ENCODE measurements at regions not wholly inside any gene's neighbourhood (a gene's known extent, or its start where the extent isn't known, plus 50 kb on each side); places are given as distances from the start of the nearest gene placed in this dataset.
"Not testable (repeated sequence)": the region's sequence is repeated elsewhere in the genome, so short reads cannot be mapped to it uniquely, and the experiment has no call there.

DNA sequence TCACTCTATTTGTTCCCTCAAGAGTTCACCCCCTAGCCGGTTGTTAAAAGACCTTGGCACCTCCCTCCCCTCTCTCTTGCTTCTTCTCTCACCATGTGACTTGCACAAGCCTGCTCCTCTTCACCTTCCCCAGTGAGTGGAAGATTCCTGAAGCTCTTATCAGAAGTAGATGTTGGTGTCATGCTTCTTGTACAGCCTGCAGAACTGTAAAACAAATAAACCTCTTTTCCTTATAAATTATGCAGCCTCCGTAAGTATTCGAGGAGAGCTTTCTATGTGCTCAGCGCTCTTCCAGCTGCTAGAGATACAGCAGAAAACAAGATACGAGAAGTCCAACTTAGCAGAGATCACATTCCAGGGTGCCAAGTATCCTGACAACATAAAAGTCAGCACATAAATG lies 147.0 kb upstream of the RUNX1 start:
- no peak for ATAC-seq
- Mint-ChIP-seq H3K36me3 (peaks cover 7% of the 10 kb centered on the region), H3K4me1 (peaks cover 32% of the 10 kb centered on the region), H3K4me3 (no peak overlapping the region), H3K27me3 (no peaks in the 10 kb centered on the region), H3K9me3 (peaks cover 18% of the 10 kb centered on the region), H3K27ac (peak overlapping the region; percentile 57)

DNA sequence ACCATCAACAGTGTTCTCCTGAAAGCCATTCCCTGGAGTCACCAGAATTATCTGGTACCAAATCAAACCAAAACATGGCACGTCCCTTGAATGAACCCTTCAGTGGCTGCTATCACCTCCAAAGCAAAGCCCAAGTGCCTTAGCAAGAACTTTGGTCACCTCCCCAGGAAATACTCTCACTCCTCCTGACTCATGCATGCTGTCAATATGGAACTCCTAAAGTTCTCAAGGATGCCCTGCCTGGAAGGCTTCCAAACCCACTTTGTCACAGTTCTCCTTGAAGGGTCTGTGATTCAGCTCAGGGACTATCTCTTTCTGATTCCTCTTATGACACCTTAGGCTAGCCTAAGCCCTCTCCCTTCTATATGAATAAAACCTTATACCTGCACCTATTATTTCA lies 146.1 kb upstream of the RUNX1 start:
- no peaks in the 10 kb centered on the region for H3K27me3 Mint-ChIP-seq
- peaks cover 7% of the 10 kb centered on the region for H3K36me3 Mint-ChIP-seq
- H3K4me3 Mint-ChIP-seq, result no peak overlapping the region
- peak overlapping the region; percentile 35 for H3K27ac Mint-ChIP-seq
- peaks cover 41% of the 10 kb centered on the region for H3K4me1 Mint-ChIP-seq
- no peak for ATAC-seq
- peaks cover 18% of the 10 kb centered on the region for H3K9me3 Mint-ChIP-seq

DNA sequence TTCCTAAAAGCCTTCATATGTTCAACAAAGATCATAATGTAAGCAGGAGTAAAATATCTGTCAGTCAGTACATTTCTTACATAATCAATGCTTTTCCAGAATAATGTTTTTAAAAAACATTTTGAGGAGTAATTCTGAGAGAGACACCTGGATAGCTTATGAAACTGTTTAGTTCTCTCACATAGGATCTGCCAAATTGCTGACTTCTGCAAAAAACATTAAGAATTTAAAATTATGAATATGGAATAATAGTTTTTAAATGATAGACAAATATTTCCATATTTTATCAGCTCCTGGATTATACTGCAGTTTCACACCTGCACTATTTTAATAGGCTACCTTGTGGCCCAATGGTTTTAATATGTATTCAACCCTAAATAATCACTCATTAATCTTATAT lies 142.7 kb upstream of the RUNX1 start:
- no peak overlapping the region for H3K4me3 Mint-ChIP-seq
- peaks cover 18% of the 10 kb centered on the region for H3K9me3 Mint-ChIP-seq
- H3K27me3 Mint-ChIP-seq, result no peaks in the 10 kb centered on the region
- no peak overlapping the region for H3K27ac Mint-ChIP-seq
- peaks cover 7% of the 10 kb centered on the region for H3K36me3 Mint-ChIP-seq
- peaks cover 47% of the 10 kb centered on the region for H3K4me1 Mint-ChIP-seq
- ATAC-seq, result no peak

DNA sequence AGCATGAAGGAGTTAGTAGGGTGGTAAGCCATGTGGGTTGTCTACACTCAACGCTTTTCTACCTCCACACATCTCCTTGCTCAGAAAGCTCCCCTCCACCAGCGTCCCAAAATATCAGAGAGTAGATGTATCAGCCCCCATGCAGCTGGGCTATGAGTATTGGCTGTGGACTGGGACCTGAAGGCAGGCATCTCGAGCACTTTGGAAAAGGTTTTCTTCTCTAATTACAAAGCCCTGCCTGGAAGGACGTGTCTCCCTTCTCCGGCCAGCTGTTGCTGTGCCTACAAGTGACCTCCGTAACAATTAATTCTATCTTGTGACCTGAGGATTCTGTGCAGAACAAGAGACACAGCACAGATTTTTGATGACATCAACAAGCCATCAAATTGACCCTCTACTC lies 142.0 kb upstream of the RUNX1 start:
- no peak for ATAC-seq
- H3K4me1 Mint-ChIP-seq, result peaks cover 47% of the 10 kb centered on the region

DNA sequence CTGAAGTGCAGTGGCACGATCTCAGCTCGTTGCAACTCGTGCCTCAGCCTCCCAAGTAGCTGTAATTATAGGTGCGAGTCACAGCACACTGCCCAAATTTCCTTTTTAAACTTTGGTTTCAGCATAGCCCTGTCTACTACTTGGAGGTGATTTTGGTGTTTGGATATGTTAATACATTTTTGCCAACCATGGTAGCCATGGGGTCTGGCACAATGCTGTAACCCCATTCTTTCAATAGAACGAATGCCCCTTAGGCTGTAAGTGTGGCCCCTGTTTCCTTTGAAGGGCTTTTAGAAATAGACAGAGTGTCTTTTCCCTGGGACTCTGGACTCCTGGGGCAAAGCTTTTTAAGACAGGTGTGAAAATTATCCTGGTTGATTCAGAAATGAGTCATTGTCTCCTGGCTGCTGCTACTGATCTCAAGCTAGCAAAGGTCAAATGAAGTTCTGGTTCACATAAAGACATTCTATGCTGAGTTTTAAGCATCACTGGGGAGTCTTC lies 141.1 kb upstream of the RUNX1 start:
- H3K27ac Mint-ChIP-seq, result peak overlapping the region; percentile 85
- peaks cover 7% of the 10 kb centered on the region for H3K36me3 Mint-ChIP-seq
- H3K4me1 Mint-ChIP-seq, result peaks cover 47% of the 10 kb centered on the region
- H3K27me3 Mint-ChIP-seq, result no peaks in the 10 kb centered on the region
- peaks cover 18% of the 10 kb centered on the region for H3K9me3 Mint-ChIP-seq
- ATAC-seq, result peak; percentile 26
- H3K4me3 Mint-ChIP-seq, result peak overlapping the region; percentile 27

More for the DNA sequence above, 142.0 kb upstream of the RUNX1 start:
- H3K27ac Mint-ChIP-seq, result peak overlapping the region; percentile 85
- no peaks in the 10 kb centered on the region for H3K27me3 Mint-ChIP-seq
- H3K9me3 Mint-ChIP-seq, result peaks cover 18% of the 10 kb centered on the region
- H3K4me3 Mint-ChIP-seq, result no peak overlapping the region
- peaks cover 7% of the 10 kb centered on the region for H3K36me3 Mint-ChIP-seq

DNA sequence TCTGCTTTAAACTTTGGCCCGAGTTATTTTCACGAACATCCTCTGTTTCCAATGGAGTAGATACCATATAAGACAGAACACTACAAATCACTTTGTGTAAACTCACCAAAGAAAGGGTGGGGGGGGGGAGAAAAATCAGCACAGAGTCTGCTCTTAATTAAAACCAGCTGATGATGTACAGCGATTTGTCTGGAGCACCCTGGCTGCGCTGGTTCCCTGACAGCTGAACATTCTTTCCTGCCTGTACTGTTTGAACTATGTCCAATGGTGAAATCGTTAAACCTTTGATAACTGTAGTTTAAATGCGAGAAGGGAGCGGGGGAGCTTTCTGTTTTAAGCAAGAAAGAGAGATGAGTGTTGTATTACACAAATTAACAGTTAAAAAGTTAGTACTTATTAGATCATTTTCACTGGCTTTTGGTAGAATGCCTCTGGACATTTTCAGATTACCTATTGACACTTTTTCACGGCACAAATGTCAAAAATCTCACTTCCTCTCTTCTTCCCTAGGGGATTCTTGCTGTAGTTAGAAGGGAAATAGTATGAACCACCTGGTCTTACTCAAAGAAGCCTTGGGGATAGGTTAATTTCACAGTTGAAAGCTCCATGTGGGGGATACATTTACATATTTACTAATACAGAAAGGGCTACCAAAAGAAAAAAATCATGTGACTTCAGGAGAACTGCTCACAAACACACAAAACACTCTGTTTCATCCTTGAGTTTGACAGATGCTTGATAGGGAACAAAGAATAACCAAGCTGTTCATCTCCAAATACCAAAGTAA lies 140.2 kb upstream of the RUNX1 start:
- Mint-ChIP-seq H3K36me3 (peaks cover 11% of the 10 kb centered on the region), H3K4me1 (peaks cover 47% of the 10 kb centered on the region), H3K27ac (peak overlapping the region; percentile 85), H3K27me3 (no peaks in the 10 kb centered on the region), H3K9me3 (peaks cover 16% of the 10 kb centered on the region), H3K4me3 (peak overlapping the region; percentile 32)
- ATAC-seq, result peak; percentile 99

DNA sequence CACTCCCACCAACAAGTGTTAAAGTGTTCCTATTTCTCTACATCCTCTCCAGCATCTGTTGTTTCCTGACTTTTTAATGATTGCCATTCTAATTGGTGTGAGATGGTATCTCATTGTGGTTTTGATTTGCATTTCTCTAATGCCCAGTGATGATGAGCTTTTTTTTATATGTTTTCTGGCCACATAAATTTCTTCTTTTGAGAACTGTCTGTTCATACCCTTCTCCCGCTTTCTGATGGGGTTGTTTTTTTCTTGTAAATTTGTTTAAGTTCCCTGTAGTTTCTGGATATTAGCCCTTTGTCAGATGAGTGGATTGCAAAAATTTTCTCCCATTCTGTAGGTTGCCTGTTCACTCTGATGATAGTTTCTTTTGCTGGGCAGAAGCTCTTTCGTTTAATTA lies 134.3 kb upstream of the RUNX1 start:
- H3K27me3 Mint-ChIP-seq, H3K4me3 Mint-ChIP-seq, H3K36me3 Mint-ChIP-seq, H3K9me3 Mint-ChIP-seq, H3K27ac Mint-ChIP-seq, ATAC-seq: not testable (repeated sequence)
- H3K4me1 Mint-ChIP-seq, result peaks cover 15% of the 10 kb centered on the region

DNA sequence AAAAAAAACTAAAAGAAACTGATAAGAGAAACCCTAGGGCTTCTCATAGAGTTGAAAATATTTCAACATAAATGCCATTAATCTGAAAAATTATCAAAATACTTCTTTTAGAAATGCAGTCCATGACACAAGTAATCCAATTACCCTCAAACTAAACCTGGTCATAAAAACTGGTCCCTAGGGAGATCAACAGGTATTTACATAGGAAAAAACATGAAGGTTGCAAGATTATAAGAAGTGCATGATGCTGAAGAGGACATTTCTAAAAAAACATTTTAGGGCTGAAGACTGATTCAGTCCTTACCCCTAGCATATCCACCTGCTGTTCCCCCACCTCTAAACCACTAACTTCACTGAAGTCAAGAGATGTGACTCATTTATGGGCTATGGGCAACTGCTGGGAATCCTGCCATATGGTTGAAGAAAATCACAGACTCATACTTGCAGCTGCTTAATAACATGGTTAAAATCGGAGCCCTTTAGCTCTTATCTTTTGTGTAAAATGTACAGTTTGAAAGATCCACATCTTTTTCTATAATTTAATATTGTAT lies 131.0 kb upstream of the RUNX1 start:
- ATAC-seq, result peak; percentile 36
- H3K36me3 Mint-ChIP-seq, result peaks cover 7% of the 10 kb centered on the region

DNA sequence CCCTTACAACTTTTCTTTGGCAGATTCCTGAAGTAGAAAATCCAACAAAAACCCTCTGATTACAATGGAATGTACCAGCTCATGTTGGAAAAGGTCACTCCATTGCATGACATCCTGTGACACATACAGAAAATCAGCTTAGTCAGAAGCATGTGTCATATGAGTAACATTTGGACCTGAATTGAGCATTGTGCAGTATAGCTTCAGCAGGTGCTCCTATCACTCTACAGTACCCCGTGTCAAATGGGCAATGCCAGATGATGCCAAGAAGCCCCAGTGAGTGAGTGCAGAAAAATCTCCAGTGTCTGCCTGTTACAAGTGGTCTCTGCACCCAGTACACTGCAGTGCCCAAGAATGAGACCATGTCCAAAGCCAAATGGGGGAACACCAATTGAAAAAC lies 129.7 kb upstream of the RUNX1 start:
- Mint-ChIP-seq H3K4me1 (peaks cover 10% of the 10 kb centered on the region), H3K9me3 (peaks cover 16% of the 10 kb centered on the region), H3K27ac (peak overlapping the region; percentile 54), H3K27me3 (no peaks in the 10 kb centered on the region), H3K4me3 (no peak overlapping the region), H3K36me3 (no peaks in the 10 kb centered on the region)
- peak; percentile 67 for ATAC-seq

More for the DNA sequence above, 131.0 kb upstream of the RUNX1 start:
- H3K27ac Mint-ChIP-seq, result no peak overlapping the region
- no peak overlapping the region for H3K4me3 Mint-ChIP-seq
- peaks cover 10% of the 10 kb centered on the region for H3K4me1 Mint-ChIP-seq
- no peaks in the 10 kb centered on the region for H3K27me3 Mint-ChIP-seq
- H3K9me3 Mint-ChIP-seq, result peaks cover 20% of the 10 kb centered on the region

DNA sequence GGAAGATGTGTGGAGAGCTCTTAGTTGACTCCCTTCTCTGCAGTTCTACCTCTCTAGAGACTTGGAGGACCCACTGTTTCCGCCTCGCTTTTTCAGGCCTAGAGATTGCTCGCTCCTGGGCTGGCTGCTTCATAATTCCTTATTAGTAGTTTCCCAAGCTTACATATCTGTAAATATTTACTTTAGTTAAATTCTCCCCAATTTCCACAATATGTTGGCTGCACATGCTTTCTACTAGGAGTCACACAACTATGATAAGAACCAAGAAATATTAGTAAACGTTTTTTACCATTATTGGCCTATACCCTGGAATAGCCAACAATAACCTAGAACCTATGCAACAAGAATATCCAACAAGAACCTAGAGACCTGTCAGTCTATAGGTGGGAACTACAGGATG lies 129.0 kb upstream of the RUNX1 start:
- H3K36me3 Mint-ChIP-seq, result no peaks in the 10 kb centered on the region
- peaks cover 12% of the 10 kb centered on the region for H3K9me3 Mint-ChIP-seq
- no peak overlapping the region for H3K4me3 Mint-ChIP-seq
- no peak for ATAC-seq
- peaks cover 10% of the 10 kb centered on the region for H3K4me1 Mint-ChIP-seq
- no peak overlapping the region for H3K27ac Mint-ChIP-seq
- no peaks in the 10 kb centered on the region for H3K27me3 Mint-ChIP-seq

DNA sequence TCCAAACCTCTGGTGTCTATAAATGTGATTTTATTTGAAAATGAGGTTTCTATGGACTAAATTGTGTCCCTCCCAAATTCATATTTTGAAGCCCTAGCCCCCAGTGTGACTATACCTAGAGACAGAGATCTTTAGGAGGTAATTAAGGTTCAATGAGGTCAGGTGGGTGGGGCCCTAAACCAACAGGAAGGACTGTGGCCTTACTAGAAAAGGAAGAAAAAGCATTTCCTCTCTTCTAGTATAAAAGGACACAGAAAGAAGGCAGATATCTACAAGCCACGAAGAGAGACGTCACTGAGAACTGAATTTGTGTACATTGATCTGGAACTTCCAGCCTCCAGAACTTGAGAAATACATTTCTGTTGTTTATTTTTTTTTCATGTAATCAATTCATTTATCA lies 123.1 kb upstream of the RUNX1 start:
- Mint-ChIP-seq H3K27ac (no peak overlapping the region), H3K9me3 (peaks cover 11% of the 10 kb centered on the region), H3K27me3 (no peaks in the 10 kb centered on the region), H3K4me3 (no peak overlapping the region), H3K4me1 (peaks cover 27% of the 10 kb centered on the region), H3K36me3 (no peaks in the 10 kb centered on the region)
- ATAC-seq, result no peak

DNA sequence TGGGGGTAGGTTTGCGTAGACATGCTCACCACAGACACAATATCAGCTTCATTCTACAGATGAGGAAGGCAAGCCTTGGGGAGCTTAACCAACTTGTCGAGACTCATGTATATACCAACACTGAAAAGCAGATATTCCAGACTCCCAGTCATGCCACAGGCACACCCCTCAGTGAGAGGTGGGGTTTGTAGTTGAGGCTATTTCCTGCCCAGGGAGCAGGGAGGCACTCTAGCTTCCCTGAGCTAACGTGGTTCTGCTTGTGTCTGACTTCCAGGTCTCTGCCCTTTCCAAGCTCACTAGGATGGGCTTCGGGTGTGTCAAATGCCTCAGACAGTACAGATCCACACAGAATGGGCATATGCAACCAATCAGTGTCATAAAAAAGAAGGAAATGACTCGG lies 122.3 kb upstream of the RUNX1 start:
- Mint-ChIP-seq H3K4me3 (no peak overlapping the region), H3K27me3 (no peaks in the 10 kb centered on the region), H3K36me3 (no peaks in the 10 kb centered on the region), H3K9me3 (peaks cover 11% of the 10 kb centered on the region), H3K27ac (peak overlapping the region; percentile 11), H3K4me1 (peaks cover 27% of the 10 kb centered on the region)
- no peak for ATAC-seq

DNA sequence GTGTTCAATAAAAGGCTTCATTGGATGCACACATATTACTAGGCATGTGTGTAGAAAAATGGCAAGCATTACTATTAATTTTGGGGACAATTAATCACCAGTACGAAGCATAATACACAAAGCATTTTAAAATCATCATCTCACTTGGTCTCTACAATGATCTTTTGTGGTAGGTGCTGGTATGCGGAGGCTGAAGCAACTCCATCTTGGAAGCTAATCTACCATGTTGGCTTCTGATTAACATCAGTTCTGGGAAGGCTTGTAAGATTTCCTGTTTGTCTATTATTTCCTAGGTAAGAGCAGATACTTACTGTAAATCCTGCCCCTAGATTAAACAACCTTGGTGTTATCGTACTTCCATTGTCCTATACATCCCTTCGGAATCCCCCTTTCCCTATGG lies 121.7 kb upstream of the RUNX1 start:
- Mint-ChIP-seq H3K9me3 (peaks cover 6% of the 10 kb centered on the region), H3K4me1 (peaks cover 27% of the 10 kb centered on the region), H3K27ac (peak overlapping the region; percentile 11), H3K27me3 (peaks cover 2% of the 10 kb centered on the region), H3K4me3 (no peak overlapping the region), H3K36me3 (no peaks in the 10 kb centered on the region)
- no peak for ATAC-seq

DNA sequence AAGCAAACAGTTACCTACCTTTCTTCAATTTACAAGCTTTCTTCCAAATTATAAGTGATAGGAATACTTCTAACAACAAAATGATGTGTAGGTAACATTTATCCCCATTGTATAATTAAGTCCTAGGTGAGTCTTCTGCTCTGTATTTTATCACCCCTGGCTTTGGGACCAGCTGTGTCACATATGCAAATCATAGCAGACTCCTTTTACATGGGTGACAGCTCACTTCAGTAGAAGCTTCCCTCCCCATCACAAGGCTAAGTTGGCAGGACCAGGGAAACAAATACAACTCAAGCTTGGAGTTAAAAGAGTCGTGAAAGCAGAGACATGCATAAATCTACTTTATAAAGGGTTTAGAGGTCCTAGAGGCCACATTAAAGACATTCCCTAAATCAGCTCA lies 121.1 kb upstream of the RUNX1 start:
- peaks cover 6% of the 10 kb centered on the region for H3K9me3 Mint-ChIP-seq
- peaks cover 27% of the 10 kb centered on the region for H3K4me1 Mint-ChIP-seq
- peak; percentile 69 for ATAC-seq
- no peak overlapping the region for H3K4me3 Mint-ChIP-seq
- peak overlapping the region; percentile 7 for H3K27ac Mint-ChIP-seq
- no peaks in the 10 kb centered on the region for H3K36me3 Mint-ChIP-seq
- H3K27me3 Mint-ChIP-seq, result peaks cover 7% of the 10 kb centered on the region

DNA sequence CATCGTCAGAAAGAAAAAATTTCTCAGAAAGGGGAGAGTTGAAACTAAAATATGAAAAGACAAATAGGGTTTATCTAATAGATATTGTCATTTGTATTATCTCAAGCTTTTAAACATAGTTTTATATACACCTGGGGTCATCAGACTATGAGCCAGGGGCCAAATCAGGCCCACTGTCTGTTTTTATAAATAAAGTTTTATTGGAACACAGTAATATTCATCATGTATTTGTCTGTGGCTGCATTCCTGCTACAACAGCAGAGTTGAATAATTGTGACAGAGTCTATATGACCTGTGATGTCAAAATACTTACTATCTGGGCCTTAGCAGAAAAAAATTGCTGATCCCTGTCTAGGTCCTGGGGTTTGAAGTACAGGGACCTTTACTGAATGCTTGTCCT lies 120.5 kb upstream of the RUNX1 start:
- peaks cover 9% of the 10 kb centered on the region for H3K27me3 Mint-ChIP-seq
- no peak for ATAC-seq
- peaks cover 27% of the 10 kb centered on the region for H3K4me1 Mint-ChIP-seq
- peaks cover 6% of the 10 kb centered on the region for H3K9me3 Mint-ChIP-seq
- no peak overlapping the region for H3K4me3 Mint-ChIP-seq
- no peaks in the 10 kb centered on the region for H3K36me3 Mint-ChIP-seq
- no peak overlapping the region for H3K27ac Mint-ChIP-seq

DNA sequence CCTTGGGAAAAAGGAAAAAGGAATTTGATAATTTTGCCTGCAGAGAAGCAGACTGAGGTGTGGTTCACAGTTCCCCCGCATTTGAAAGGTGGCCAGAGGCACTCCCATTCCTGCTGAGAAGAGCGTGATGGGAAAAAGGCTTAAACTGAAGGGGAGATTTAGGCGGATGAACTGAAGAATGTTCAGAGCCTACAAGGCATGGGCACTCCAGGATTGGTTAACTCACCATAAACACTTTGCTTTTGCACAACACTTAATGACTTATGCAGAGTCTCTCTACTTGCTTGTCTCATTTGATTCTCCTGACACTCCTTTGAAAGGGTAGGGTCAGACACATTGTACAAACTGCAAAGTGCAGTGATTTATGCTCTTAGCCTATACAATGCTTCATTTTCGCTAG lies 119.6 kb upstream of the RUNX1 start:
- Mint-ChIP-seq H3K9me3 (peaks cover 6% of the 10 kb centered on the region), H3K27ac (peak overlapping the region; percentile 39), H3K4me1 (peaks cover 27% of the 10 kb centered on the region), H3K36me3 (no peaks in the 10 kb centered on the region), H3K4me3 (no peak overlapping the region), H3K27me3 (peaks cover 9% of the 10 kb centered on the region)
- no peak for ATAC-seq

Measured in stimulated activated memory B cell treated with anti-CD40 and anti-IgM and Interleukin-4, amounts not matched to agents 10 μg/mL and 1 μg/mL and 100 μg/mL, for 72 hours (primary cell).